NCI-H446 treated with DMSO at 0.1 percent for 48 hours (cell line): ENCODE measurements at regions not wholly inside any gene's neighbourhood (a gene's known extent, or its start where the extent isn't known, plus 50 kb on each side); places are given as distances from the start of the nearest gene placed in this dataset.

Experiments used
- DNase-seq: peaks from one replicate; lab custom pipeline; 2025; lab: John Stamatoyannopoulos, UW

DNA sequence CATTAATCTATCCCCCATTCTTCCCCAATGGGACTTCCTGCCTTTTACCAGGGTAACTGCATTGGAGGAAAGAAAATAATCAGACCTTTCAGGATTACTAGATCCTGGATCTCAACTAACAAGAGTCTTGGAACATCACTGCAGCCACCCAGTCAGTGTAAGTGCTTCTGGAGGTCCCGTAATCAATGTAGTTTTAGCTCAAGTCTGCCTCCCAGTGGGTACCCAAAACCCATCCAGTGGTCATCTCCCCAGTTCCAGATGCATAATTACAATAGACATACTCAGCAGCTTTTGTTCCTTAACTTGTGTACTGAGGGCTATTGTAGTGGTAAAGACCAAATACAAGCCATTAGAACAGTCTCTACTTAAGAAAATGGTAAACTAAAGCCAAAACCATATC, 319.1 kb downstream of the GPATCH2 start:
- DNase-seq = no peak

DNA sequence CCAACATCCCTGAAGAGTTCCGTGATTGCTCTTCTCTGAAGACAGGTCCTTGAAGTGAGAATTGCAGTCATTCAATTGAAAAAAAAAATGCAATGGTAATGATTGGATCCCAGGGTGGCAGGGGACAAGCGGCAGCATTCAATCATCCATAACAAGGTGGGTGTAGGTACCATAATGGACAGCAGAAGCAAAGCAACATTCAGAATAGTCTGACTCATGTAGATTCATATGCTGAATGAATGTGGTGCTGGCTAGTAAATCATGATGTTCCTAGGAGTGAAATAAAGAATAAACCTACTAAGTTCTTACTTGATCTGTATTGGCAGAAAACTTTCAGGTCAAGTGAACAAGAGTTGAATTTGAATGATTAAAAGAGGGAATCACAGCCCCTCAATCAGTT, 319.6 kb downstream of the GPATCH2 start:
- no peak for DNase-seq

DNA sequence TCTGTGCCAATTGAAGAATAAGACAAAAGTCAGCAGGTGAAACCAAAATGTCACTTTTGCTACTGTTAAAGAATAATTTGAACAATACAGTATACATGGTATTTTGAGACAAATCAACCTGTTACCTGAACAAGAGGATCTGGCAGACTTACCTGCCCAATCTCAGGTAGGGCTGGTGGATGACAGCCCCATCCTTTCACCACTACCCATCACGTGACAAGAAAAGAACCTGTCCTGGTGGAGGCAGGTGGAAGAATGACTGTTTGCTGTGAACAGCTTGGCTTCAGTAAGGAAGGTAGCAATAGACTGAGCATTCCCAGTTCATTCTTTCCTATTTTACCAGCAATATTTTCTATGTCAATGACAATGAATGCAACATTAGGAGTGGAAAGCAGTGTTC, 349.6 kb downstream of the GPATCH2 start:
- DNase-seq = no peak

DNA sequence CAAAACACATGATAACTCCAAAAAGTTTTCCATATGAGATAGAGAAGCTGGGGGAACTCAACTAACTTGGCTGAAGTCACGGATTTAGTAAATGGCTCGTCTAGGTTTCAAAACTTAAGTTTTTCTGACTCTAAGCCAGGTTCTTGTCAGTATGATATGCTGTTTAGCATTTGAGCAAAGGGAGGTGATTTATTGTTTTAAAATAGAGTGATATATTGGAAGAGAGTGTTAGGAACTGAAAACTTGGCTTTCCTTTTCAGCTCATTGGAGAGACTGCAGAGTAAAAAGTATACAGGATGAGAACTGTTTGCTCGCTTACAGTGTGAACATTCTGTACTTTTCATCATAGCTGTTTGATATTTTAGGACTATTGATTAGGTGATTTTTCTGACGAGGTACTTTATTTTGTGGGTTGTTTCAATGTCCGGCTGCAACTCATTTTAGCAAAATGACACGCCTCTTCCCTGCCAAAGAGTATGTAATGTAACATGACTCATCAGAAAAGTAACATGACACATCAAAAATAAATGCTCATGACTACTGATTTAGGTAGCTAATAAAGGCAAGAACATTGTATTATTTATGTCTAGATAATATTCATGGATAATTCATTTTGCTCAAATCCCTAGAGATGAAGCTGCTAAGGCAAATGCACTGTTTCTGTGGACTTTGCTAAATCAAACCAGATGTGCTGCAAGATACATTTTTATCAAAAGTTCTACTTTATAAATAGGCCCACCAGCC, 355.1 kb downstream of the GPATCH2 start:
- DNase-seq = no peak

DNA sequence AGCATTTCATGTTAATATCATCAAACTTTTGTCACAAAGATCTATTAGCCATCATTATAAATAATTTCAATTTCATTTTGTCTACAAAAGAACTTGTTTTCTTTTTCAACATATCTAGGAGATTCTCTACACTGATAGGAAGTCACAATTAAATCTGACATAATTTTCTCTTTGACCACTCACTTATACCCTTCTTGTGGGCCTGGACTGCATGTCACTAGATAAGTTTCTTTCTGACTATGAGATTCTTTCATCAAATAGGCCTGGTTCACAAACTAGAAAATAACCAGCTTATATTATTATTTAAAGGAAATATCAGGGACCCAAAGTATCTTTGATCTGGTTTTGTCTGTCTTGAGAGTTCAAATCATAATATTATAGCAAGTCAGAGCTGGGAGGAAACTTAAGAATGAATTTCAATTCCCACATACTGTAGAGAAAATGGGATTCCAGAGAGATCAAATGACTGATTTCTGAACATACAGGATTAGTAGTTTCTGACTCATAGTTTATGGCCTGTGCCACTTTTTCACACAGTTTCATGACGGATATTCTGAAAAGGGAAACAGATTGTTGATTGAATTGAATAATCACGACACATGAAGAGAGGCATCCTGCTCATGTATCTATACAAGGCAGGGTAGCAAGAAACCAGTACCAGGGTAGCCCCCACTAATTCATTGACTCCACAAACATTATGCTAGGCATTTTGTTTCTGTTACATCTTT, 355.8 kb downstream of the GPATCH2 start:
- DNase-seq = no peak

DNA sequence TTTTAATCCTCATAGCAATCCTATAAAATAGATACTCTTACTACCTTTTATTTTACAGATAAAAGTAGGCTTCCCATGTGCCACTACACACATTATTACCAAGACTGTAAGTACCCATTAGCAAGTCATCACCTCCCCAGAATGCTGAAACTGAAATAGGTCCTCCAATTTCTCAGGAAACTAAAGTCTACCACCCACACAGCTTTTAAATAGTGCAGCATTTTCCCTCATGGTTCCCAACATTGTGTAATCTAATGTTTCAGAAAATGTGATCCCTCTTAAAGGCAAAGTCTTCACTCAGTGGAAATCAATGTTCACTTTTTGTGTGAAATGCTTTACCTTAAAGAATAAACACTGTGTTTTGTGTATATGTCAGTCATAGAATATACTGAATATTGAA, 356.5 kb downstream of the GPATCH2 start:
- DNase-seq = no peak

DNA sequence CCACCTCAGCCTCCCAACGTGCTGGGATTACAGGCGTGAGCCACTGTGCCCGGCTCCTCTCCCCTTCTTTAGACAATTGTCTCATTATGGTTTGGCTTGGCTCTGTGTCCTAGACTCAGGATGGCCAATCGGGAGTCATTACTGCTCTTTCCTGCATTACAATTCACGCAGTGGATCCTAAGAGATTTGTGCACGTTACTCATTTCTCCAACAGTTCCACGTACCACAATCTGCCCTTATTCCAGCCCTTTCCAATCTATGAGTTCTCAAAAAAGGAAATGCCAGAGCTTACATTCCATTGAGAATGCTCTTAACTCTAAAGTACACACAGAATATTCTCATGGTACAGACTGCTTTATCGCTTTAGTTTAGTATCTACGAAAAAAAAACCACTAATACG, 357.0 kb downstream of the GPATCH2 start:
- no peak for DNase-seq

DNA sequence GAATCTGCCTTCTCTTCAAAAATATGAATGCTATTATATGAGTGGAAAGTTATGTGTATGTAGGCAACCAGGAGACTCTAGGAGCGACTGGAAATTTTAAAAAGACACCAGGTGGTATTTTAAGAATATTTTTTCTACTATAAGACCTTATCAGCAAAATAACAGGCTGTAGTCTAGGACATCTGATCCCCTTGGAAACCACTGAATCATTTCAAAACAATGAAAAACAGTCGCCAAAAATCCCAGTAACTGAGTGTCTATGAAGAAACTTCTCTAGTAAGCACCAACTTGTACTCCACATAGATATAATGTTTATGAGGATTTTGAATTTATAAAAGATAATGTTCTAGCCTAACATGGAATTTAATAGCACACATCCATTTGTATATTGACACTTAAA, 358.5 kb downstream of the GPATCH2 start:
- DNase-seq = no peak

DNA sequence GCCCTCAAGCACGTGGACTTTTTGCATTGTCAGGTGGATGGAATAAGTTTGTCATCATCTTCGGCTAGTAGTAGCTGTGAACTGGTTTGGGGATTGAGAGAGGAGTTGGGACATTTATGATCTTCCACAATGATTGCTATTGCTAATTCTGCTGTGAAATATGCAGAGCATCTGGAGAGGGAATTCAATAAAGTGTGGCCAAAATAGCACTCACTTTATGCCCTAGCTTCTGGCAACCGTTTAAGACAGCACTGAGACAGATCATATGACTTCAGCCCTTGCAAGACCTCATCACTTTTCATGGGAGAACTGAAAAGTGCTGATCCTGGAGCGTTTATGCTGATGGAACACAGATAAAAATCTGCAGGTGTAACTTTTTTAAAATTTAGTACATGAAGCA, 360.8 kb downstream of the GPATCH2 start:
- no peak for DNase-seq

DNA sequence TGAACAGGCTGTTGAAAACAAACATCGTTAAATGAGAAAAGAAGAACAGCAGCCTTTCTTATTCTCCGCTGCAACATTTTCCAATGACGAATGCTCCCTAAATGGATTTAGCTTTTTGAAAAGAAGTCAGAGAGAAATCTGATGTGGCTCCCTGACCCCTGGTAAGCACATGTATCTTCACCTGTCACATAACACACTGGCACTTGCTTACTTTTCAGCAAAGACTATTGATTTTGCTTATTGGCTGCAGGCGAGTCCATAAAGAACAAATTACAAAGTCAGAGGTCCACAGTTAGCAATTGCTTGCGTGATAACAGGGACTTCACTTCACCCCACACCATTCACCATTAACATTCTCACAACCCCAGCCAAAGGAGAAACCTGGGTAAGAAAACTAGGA, 362.8 kb downstream of the GPATCH2 start:
- no peak for DNase-seq

DNA sequence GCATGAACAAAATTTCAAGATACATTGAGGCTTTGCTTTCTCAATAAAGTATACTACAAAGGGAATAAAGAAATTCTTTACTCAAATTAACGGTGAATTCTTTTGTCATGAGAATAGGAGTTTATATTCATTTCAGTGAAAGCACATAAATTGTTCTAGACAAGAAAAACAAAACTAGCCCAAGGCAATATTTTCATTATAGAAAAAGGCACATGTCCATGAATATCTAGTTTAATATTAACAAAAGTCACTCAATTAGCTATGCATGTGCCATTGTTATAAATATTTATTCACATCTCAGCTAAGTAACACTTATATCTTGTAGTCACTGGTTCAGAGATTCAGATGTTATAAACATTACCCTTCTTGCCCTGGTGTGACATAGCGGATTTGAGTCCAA, 369.3 kb downstream of the GPATCH2 start:
- no peak for DNase-seq

DNA sequence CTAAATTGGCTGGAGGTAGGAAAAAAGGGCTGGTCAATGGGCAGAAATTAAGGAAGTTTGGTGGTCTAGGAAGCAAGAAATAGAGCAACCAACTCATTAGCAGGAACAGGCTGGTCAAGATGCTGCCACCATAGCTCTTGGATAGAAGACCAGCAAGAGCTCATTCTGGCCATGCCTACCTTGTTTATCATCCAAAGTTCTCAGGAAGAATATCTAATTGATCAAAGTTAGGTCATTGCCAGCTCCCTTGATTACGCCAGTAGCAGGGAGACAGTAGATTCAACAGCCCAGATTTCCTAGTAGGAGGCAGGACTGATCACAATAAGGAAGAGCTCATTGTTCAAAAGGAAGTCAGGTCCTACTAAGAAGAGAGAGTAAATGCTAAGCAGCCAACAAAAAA, 370.2 kb downstream of the GPATCH2 start:
- DNase-seq = no peak

DNA sequence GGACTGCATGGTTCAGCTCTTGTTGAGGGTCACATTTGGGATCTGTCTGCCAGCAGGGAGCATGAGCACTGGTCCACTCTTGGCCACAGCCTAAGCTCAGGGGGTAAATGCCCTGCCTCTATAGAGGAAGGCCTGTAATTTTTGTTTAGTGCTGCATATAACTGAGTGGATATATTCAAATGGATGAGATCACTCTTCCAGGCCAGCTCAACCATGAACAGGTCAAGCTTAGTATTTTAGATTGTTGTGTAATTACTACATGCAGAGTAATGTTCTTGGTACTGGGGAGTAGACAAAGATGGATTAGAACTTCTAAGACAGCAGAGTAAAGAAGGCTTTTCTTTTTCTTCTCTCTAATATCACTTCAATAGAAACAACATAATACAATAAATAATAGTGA, 376.9 kb downstream of the GPATCH2 start:
- no peak for DNase-seq

DNA sequence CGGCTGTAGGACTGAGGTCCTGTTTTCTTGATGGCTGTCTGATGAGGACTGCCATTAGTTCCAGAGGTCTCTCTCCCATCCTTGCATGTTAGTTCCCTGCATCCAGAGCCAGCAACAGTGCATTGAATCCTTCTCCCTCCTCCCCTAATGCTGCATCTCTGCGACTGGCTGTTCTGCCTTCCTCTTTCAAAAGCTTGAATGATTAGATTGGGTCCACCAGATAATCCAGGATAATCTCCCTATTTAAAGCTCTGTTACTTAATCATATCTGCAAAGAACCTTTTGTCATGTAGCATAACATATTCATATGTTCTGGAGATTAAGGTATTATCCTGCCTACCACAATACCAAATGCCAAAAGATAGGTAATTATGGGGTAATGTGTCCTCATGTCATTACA, 377.5 kb downstream of the GPATCH2 start:
- no peak for DNase-seq

DNA sequence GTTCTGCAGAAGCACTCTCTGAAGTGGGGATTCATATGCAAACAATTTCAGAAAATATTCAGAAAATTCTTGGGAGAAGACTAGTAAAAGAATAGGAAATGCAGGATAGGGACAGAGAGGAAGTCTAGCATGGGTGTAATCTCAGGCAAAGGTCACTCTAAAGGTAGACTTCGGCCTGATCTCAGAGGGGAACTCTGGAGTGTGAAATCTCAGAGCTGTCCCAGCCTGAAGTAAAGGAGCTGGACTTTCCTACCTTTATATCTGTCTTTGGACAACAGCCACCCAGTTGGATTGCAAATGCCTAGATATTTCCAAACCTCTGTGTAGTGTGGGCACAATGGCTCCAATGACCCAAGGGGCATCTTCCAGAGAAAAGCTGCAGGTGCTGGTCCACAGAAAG, 379.8 kb downstream of the GPATCH2 start:
- no peak for DNase-seq

DNA sequence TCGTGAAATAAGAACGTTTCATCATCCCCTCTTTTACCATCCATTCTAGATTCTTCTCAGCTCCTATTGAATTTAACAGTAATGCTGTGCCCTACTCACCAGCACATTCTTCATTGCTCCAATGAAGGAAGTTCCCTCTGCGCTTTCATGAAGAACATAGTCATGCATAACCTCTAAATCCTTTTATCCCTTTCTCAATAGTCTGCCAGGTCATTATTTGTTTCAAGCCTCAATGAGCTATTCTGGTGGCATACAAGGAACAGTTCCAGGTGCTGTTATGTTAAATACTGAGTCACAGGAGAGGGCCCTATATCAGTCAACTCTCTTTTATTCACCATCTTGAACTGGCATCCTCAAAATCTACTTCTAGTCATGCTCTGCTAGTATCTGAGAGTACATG, 381.0 kb downstream of the GPATCH2 start:
- no peak for DNase-seq

DNA sequence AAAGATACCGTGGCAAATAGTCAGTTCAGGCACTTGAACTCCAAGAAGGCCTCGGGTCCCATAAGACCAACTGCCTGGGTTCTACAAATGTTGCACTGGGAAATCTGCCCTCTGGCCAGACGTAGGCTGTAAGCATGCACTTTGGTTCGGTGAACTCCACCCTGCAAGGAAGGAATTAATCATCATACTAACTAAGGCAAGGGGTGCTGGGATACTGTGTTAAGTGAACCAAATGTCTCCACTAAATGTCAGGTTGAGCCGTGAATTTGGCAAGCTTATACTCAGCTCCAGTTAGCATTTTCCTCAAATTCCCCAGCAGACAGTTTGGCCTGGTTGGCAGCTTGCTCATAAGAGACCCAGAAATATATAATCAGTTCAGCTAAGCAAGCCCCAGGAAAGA, 385.9 kb downstream of the GPATCH2 start:
- DNase-seq = peak; percentile 46

DNA sequence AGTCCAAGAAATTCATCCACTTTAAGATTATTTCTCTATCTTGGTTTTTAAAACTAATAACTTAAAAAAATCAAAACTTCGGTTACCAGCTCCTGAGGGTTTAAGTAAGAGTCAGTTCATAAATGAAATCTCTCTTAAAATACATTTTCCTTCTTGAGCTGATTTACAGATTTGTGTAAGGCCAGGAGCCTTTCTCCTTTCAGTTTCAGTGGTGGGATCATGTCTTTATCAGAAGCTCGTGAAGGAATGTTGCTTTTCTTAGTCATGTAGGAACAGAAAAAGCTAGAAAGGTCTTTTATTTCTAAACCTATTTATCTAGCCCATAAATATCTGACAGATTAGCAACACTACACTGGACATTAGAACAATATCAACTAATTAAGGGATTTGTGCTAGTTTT, 390.2 kb downstream of the GPATCH2 start:
- DNase-seq = no peak

DNA sequence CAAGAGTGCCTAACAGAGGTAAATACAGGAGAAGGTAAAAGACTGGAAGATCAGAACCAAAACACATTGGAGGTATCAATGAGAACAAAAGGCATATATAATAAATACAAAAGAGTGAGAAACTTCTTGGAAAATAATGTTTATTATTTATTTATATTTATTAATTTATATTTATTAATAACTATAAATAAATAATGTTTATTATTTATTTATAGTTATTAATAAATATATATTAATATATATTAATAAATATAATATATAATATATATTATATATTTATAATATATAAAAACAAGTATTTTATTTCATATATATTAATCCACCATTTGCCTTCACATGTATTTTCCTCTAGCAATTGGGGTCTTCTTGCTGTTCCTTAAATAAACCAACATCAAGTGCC, 391.9 kb downstream of the GPATCH2 start:
- DNase-seq = no peak

DNA sequence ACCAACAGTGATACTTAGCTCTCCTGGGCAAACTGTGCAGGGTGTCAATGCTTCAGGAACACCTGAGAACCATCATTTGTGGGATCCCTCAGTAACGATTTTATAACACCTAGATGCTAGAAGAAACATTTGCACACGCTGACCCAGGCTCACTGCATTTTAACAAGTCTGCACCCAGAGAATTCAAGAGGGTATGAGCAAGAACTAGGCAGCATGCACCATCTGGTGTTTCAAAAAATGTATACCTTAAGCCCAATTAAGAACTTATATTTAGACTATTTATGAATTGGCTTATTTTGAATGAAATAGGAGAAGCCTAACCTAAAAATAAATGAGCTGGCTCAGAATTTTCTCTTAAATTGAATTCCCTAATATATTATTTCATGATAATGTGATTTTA, 400.5 kb downstream of the GPATCH2 start:
- DNase-seq = no peak

DNA sequence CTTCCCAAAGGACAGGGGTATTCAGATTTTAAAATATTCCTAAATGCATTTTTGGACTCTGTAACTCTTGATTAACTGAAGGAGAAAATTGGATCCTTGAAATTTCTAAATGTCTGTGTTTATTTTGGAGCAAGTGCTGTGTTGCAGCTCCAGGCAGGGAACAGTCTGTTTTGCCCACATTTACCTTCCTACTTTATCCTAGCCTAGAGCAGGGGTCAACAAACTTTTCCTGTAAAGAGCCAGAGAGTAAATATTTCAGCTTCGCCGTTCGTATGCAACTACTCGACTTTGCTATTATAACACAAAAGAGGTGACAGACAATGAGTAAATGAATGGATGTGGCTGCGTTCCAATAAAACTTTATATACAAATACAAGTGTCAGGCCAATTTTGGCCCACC, 402.2 kb downstream of the GPATCH2 start:
- peak; percentile 3 for DNase-seq

DNA sequence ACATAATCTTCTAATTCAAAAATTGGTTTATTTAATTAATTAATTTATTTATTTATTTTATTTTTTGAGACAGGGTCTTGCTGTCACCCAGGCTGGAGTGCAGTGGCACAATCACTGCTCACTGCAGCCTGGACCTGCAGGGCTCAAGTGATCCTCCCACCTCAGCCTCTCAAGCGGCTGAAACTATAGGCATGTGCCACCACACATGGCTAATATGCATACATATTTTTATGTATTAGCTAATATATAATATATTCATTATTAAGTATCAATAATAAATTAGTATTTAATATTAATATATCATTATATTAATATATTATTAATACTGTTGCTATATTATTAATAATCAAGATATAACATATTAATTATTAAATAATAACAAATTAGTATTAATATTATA, 406.7 kb downstream of the GPATCH2 start:
- DNase-seq = no peak

DNA sequence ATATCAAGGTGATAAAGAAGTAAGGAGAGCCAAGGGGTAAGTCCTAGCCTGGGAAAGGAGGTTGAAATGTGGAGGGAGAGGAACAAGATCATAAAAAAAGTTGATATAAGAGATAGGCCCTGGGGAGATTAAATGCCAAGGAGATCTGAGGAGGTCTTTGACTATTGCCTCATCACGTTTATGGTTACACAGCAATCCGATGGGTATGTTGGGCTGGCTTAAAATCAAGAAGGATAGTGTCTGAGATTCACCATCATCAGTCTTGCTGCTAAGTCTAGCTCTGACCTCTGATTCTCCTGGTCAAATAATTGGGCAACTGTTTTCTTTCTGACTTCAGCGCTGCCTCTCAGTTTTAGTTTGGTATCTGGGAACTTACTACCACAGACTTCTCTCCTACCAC, 416.3 kb downstream of the GPATCH2 start:
- no peak for DNase-seq

DNA sequence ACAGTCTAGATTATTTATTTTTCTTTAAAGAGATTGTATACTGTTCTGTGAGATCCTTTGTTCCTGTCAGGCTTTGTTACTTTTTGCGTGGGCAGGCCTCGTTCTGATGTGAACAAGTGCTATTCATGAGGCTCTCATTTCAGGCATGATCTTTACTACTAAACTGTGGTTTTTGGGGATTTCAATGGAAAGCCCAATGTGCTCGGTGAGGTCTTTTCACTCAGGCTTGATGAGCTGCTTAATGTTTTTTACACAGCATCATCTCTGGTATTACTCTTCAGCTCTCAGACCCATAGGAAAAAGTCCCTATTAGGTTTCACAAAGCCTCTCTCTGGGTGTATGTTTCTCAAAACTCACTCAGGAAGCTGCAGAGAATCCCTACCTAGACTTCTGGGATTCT, 419.4 kb downstream of the GPATCH2 start:
- no peak for DNase-seq
